Heart left ventricle (tissue), 16 donors: ENCODE measurements at regions not wholly inside any gene's neighbourhood (a gene's known extent, or its start where the extent isn't known, plus 50 kb on each side); places are given as distances from the start of the nearest gene placed in this dataset.

Source experiments
- ATAC-seq, 4 donors: fragments of 200-7000 bp; cut with Tn5 transposase; one replicate each; pipeline ENCODE4 v1.9.1; 2020 to 2022; ENCODE audit warnings: moderate library complexity in 4 of 4, mild to moderate bottlenecking in 3 of 4, moderate number of reproducible peaks in 1 of 4
- DNase-seq, 5 donors: peaks; one replicate each; pipeline ENCODE4 v3.0.0-alpha.2; 2020
- H3K27ac ChIP-seq, 12 donors: fragments of 200-600 bp; sonication (generic) in 4 of 12; one replicate each; pipeline versions ENCODE4 v1.5.0 to v1.8.0; 2016 to 2022; ENCODE audit warnings: mild to moderate bottlenecking in 2 of 12
- H3K27me3 ChIP-seq, 9 donors: fragments of 200-600 bp; sonication (generic) in 2 of 9; one replicate each; pipeline versions ENCODE4 v1.5.1 to v1.8.0; 2016 to 2022; ENCODE audit warnings: mild to moderate bottlenecking in 3 of 9
- H3K36me3 ChIP-seq, 9 donors: fragments of 200-600 bp; sonication (generic) in 2 of 9; one replicate each; pipeline versions ENCODE4 v1.5.0 to v1.8.0; 2018 to 2022; ENCODE audit warnings: mild to moderate bottlenecking in 2 of 9
- H3K4me1 ChIP-seq, 12 donors: fragments of 200-600 bp; sonication (generic) in 4 of 12; one replicate each; pipeline versions ENCODE4 v1.5.0 to v1.8.0; 2016 to 2022; ENCODE audit warnings: mild to moderate bottlenecking in 3 of 12
- H3K4me3 ChIP-seq, 12 donors: fragments of 200-600 bp; sonication (generic) in 4 of 12; one replicate each; pipeline versions ENCODE4 v1.5.0 to v1.8.0; 2017 to 2022; ENCODE audit warnings: mild to moderate bottlenecking in 9 of 12, moderate library complexity in 4 of 12
- H3K9me3 ChIP-seq, 12 donors: fragments of 200-600 bp; sonication (generic) in 4 of 12; one replicate each; pipeline versions ENCODE4 v1.5.0 to v1.8.0; 2016 to 2022; ENCODE audit warnings: mild to moderate bottlenecking in 1 of 12
- CTCF ChIP-seq, 12 donors: fragments of 200-600 bp; sonication (generic) in 4 of 12; IDR thresholded peaks; one replicate each; pipeline versions ENCODE4 v1.5.0 to v1.8.0; 2018 to 2022; ENCODE audit warnings: antibody characterized with exemption in 12 of 12, mild to moderate bottlenecking in 5 of 12
- POLR2A ChIP-seq, 2 donors: fragments of 450-650 bp; IDR thresholded peaks; one replicate each; pipeline ENCODE4 v1.6.1; 2017; ENCODE audit warnings: antibody characterized with exemption in 2 of 2, mild to moderate bottlenecking in 2 of 2, moderate library complexity in 2 of 2
- WGBS, 4 donors: extraction: QIAGEN DNeasy Blood & Tissue Kit in 2 of 4; methylation state at CpG; one replicate each; pipeline versions ENCODE4 v1.1.5 to v1.1.7; 2013 to 2018; 5-methylcytosine and 5-hydroxymethylcytosine counted together
- intact Hi-C, 10 donors: fragments of 100-400 bp; cut with DNase I; formaldehyde crosslinking; loops; one replicate each; pipeline versions ENCODE4 v1.11.1 to v1.14.2; 2022
- donor health status: ischemic (EF 13 %, LVEDD 7.1; RV severe dilation, severe dysfunction).
- donor health status: healthy with polysubstance abuse.
- donor health status: DM: no; HTN: yes; CAD: no.
- donor health status: DM: no; HTN: no; CAD: no.
- donor health status: ischemic (EF 25% LVEDD 6.9; RV normal size, moderate dysfunction).
- donor health status: ischemic (EF 25% LVEDD 5.7; RV mildly dilated, moderate dysfunction).
- donor health status: healthy.
- donor health status: DM: yes; HTN: yes; CAD: no.
- donor health status: ischemic (EF 35%, LVEDD 5.7; RV mildly dilated, moderate dysfunction).
- donor health status: nonischemic (EF 11% LVEDD 7.7; RV severe dilation, severe dysfunction).
- donor health status: DM: yes; HTN: yes; CAD: no.
- donor health status: PGD.
- donor health status: ischemic (EF 29% LVEDD 5.4; RV normal size, mild dysfunction).
- donor health status: nonischemic (EF 23%, LVEDD 6.1; RV moderate dilation, normal function).

- DNase-seq (no peak), ATAC-seq (no peak)
- H3K4me1 ChIP-seq = no peaks in the 10 kb centered on the region
- H3K27me3 ChIP-seq = no peaks in the 10 kb centered on the region
- no peak overlapping the region for H3K4me3 ChIP-seq
- WGBS, 4 donors = 87 to 92% (median 88%) methylated on average over 9 of the region's 9 CpGs
- no peaks in the 10 kb centered on the region for H3K36me3 ChIP-seq
- intact Hi-C loops = no loop called here
- TF ChIP-seq POLR2A (IDR thresholded peaks at IDR 0.05) (no peak), CTCF (IDR thresholded peaks at IDR 0.05) (no peak)
- no peak overlapping the region for H3K27ac ChIP-seq
- H3K9me3 ChIP-seq = no peaks in the 10 kb centered on the region
Observed at GRCh38 chr18:67145586-67146292, 370.8 kb downstream of the DSEL start.

- no peak overlapping the region for H3K27ac ChIP-seq
- intact Hi-C loops = no loop called here
- 85 to 89% (median 88%) methylated on average over 4 of the region's 4 CpGs for WGBS, 4 donors
- ATAC-seq (no peak), DNase-seq (no peak)
- TF ChIP-seq CTCF (IDR thresholded peaks at IDR 0.05) (no peak), POLR2A (IDR thresholded peaks at IDR 0.05) (no peak)
- H3K4me1 ChIP-seq = no peaks in the 10 kb centered on the region
- no peaks in the 10 kb centered on the region for H3K9me3 ChIP-seq
- no peaks in the 10 kb centered on the region for H3K36me3 ChIP-seq
- H3K27me3 ChIP-seq = no peaks in the 10 kb centered on the region
- H3K4me3 ChIP-seq = no peak overlapping the region
Observed at GRCh38 chr18:67144329-67144728, 372.2 kb downstream of the DSEL start.

- Histone ChIP-seq H3K36me3 (no peaks in the 10 kb centered on the region), H3K4me1 (no peaks in the 10 kb centered on the region), H3K9me3 (no peaks in the 10 kb centered on the region), H3K4me3 (no peak overlapping the region), H3K27me3 (no peaks in the 10 kb centered on the region), H3K27ac (no peak overlapping the region)
- WGBS, 4 donors = 40 to 47% (median 46%) methylated on average over 5 of the region's 5 CpGs
- TF ChIP-seq POLR2A (IDR thresholded peaks at IDR 0.05) = no peak
- TF ChIP-seq CTCF (IDR thresholded peaks at IDR 0.05) = no peak
- ATAC-seq (no peak), DNase-seq (no peak)
- intact Hi-C loops = no loop called here
Observed at GRCh38 chr18:67143028-67143427, 373.5 kb downstream of the DSEL start.

DNA sequence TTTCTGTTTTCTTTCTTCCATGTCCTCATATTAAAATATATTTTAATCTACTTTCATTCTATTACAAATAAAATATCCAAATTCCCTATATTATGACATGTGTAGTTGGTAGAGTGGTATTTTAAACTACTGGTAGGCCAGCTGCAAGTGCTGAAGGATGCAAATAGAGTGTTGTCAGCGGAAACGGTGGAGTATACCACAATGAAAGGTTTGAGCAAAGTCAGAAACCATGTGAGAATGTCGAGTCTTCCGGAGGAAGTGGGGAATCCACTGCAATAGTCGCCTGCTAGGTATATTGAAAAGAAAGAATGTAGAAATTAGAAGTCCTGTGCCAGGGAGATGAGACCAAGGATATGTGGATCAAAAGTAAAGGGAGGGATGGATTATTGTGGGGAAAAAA lies 373.9 kb downstream of the DSEL start:
- ATAC-seq (no peak), DNase-seq (no peak)
- Histone ChIP-seq H3K4me3 (no peak overlapping the region), H3K27me3 (no peaks in the 10 kb centered on the region), H3K4me1 (no peaks in the 10 kb centered on the region), H3K27ac (no peak overlapping the region), H3K9me3 (no peaks in the 10 kb centered on the region), H3K36me3 (no peaks in the 10 kb centered on the region)
- WGBS, 4 donors = 69 to 86% (median 76%) methylated on average over 5 of the region's 5 CpGs
- intact Hi-C loops = no loop called here
- TF ChIP-seq CTCF (IDR thresholded peaks at IDR 0.05) (no peak), POLR2A (IDR thresholded peaks at IDR 0.05) (no peak)
